ENCODE measurements at regions not wholly inside any gene's neighbourhood (a gene's known extent, or its start where the extent isn't known, plus 50 kb on each side); places are given as distances from the start of the nearest gene placed in this dataset.

DNA sequence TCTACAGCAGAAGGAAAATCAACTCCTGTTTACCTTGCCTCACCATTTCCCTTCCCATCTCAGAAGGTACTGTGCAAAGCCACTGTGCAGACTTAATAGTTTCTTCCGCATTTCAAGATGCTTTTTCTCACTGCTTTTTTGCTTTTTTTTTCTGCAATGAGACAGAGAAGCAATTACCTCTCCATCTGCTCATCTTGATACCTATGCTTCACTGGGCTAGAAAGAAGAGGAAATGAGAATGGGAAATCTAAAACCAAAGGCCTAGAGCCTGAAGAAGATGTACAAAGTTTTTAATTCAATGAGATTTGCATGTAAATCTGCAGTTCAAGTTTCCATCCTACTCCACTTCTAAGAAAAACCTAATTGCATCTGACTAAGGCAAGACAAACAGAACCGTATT, 238.1 kb upstream of the SETMAR start:
- Histone ChIP-seq H3K4me1 (ENCODE audit: control insufficient read depth in 2 of 2, insufficient read depth in 2 of 2, low read length in 2 of 2) (peaks cover 84 to 87% of the 10 kb centered on the region in 2 donors), H3K27me3 (replicated peaks in 1 of 4; ENCODE audit: control extremely low read depth in 1 of 4, control insufficient read depth in 3 of 4, insufficient read depth in 4 of 4, low read length in 3 of 4) (no peaks in the 10 kb centered on the region), H3K4me3 (ENCODE audit: control extremely low read depth in 1 of 5, extremely low read depth in 1 of 5, insufficient read depth in 1 of 5, low read depth in 2 of 5, low read length in 4 of 5) (peak overlapping the region in 1 of 5 experiments; percentile 8), H4K20me1 (ENCODE audit: control insufficient read depth, insufficient read depth, low read length, poor library complexity, severe bottlenecking) (no peaks in the 10 kb centered on the region), H3K4me2 (replicated peaks; ENCODE audit: low read depth, low read length, poor library complexity, severe bottlenecking) (peak overlapping the region; percentile 53), H3K27ac (ENCODE audit: low read length in 2 of 2) (no peak overlapping the region), H2AFZ (ENCODE audit: insufficient read depth, low read depth, low read length, poor library complexity, severe bottlenecking) (no peak overlapping the region), H3K36me3 (replicated peaks in 1 of 2; ENCODE audit: control extremely low read depth in 1 of 2, control insufficient read depth in 1 of 2, extremely low read depth in 1 of 2, insufficient read depth in 2 of 2, low read length in 1 of 2) (no peaks in the 10 kb centered on the region), H3K79me2 (ENCODE audit: control insufficient read depth, insufficient read depth, low read length) (no peaks in the 10 kb centered on the region), H3K9ac (ENCODE audit: low read length) (no peak overlapping the region), H3K9me3 (ENCODE audit: control extremely low read depth in 1 of 3, control insufficient read depth in 2 of 3, insufficient read depth in 1 of 3, low read length in 2 of 3) (peaks cover 0 to 2% (median 0%) of the 10 kb centered on the region in 3 donors)
- peak overlapping the region; percentile 79 for H3K27ac Mint-ChIP-seq
- no CpG with 5 or more reads among the region's 2 CpGs for WGBS (ENCODE audit: insufficient coverage)
- CTCF ChIA-PET: no interaction called here
- DNase-seq: peak; percentile 84
- peaks cover 89% of the 10 kb centered on the region for H3K4me1 Mint-ChIP-seq
- no peaks in the 10 kb centered on the region for H3K9me3 Mint-ChIP-seq (ENCODE audit: insufficient read depth)
- intact Hi-C loops (cut with micrococcal nuclease): loop anchor here (5.0 kb wide), 2 partner anchors 47 to 427 kb away; partner anchors contain the start of gene ITPR1
- TF ChIP-seq, protein P1, sequence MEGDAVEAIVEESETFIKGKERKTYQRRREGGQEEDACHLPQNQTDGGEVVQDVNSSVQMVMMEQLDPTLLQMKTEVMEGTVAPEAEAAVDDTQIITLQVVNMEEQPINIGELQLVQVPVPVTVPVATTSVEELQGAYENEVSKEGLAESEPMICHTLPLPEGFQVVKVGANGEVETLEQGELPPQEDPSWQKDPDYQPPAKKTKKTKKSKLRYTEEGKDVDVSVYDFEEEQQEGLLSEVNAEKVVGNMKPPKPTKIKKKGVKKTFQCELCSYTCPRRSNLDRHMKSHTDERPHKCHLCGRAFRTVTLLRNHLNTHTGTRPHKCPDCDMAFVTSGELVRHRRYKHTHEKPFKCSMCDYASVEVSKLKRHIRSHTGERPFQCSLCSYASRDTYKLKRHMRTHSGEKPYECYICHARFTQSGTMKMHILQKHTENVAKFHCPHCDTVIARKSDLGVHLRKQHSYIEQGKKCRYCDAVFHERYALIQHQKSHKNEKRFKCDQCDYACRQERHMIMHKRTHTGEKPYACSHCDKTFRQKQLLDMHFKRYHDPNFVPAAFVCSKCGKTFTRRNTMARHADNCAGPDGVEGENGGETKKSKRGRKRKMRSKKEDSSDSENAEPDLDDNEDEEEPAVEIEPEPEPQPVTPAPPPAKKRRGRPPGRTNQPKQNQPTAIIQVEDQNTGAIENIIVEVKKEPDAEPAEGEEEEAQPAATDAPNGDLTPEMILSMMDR (IDR thresholded peaks at IDR 0.05): no peak
- no peak for TF ChIP-seq EZH2 (IDR thresholded peaks at IDR 0.05; ENCODE audit: borderline replicate concordance, insufficient read depth, low read depth, low read length, poor library complexity, severe bottlenecking)
- POLR2A ChIA-PET: no interaction called here
- ATAC-seq (ENCODE audit: low read depth): peak; percentile 87
- H3K27me3 Mint-ChIP-seq: no peaks in the 10 kb centered on the region
- H3K4me3 Mint-ChIP-seq: peak overlapping the region; percentile 33

DNA sequence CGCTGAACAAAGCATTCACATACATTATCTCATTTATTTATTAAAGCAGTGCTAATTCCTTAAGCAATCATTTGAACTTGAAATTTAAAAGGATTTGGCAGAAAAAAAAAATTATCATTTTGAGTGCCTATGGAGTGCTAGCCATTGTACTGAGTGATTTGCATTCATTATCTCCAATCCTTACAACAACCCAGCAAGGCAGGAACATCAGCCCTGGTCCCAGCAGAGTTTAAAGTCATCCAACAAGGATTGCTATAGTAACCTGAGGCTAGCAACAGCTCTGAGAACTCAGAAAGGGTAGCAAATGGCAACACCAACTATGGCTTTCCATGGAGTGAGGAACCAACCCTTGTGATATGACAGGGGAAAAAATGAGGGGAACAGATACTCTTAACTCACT, 237.6 kb upstream of the SETMAR start:
- H3K4me3 Mint-ChIP-seq: no peak overlapping the region

More for the DNA sequence above, 237.6 kb upstream of the SETMAR start:
- H3K36me3 ChIP-seq (replicated peaks in 1 of 2; ENCODE audit: control extremely low read depth in 1 of 2, control insufficient read depth in 1 of 2, extremely low read depth in 1 of 2, insufficient read depth in 2 of 2, low read length in 1 of 2): no peaks in the 10 kb centered on the region
- H3K9ac ChIP-seq (ENCODE audit: low read length): no peak overlapping the region
- Mint-ChIP-seq H3K9me3 (ENCODE audit: insufficient read depth) (no peaks in the 10 kb centered on the region), H3K27me3 (no peaks in the 10 kb centered on the region), H3K27ac (peak overlapping the region; percentile 4), H3K4me1 (peaks cover 88% of the 10 kb centered on the region)
- no peak for TF ChIP-seq EZH2 (IDR thresholded peaks at IDR 0.05; ENCODE audit: borderline replicate concordance, insufficient read depth, low read depth, low read length, poor library complexity, severe bottlenecking)
- TF ChIP-seq, protein P1 (IDR thresholded peaks at IDR 0.05): no peak
- ATAC-seq (ENCODE audit: low read depth) (no peak), DNase-seq (no peak)
- H3K79me2 ChIP-seq (ENCODE audit: control insufficient read depth, insufficient read depth, low read length): no peaks in the 10 kb centered on the region
- intact Hi-C loops (cut with micrococcal nuclease): loop anchor here (5.0 kb wide), 2 partner anchors 47 to 427 kb away; partner anchors contain the start of gene ITPR1
- CTCF ChIA-PET: no interaction called here
- peaks cover 0 to 2% (median 0%) of the 10 kb centered on the region in 3 donors for H3K9me3 ChIP-seq (ENCODE audit: control extremely low read depth in 1 of 3, control insufficient read depth in 2 of 3, insufficient read depth in 1 of 3, low read length in 2 of 3)
- no peak overlapping the region for H2AFZ ChIP-seq (ENCODE audit: insufficient read depth, low read depth, low read length, poor library complexity, severe bottlenecking)
- whole genome bisulfite sequencing (ENCODE audit: insufficient coverage): no CpG with 5 or more reads among the region's 1 CpG
- peak overlapping the region; percentile 53 for H3K4me2 ChIP-seq (replicated peaks; ENCODE audit: low read depth, low read length, poor library complexity, severe bottlenecking)
- POLR2A ChIA-PET: no interaction called here
- peak overlapping the region in 1 of 2 donors; percentile 15 for H3K27ac ChIP-seq (ENCODE audit: low read length in 2 of 2)
- H3K4me3 ChIP-seq (ENCODE audit: control extremely low read depth in 1 of 5, extremely low read depth in 1 of 5, insufficient read depth in 1 of 5, low read depth in 2 of 5, low read length in 4 of 5): peak overlapping the region in 1 of 5 experiments; percentile 8
- no peaks in the 10 kb centered on the region for H3K27me3 ChIP-seq (replicated peaks in 1 of 4; ENCODE audit: control extremely low read depth in 1 of 4, control insufficient read depth in 3 of 4, insufficient read depth in 4 of 4, low read length in 3 of 4)
- peaks cover 83 to 92% of the 10 kb centered on the region in 2 donors for H3K4me1 ChIP-seq (ENCODE audit: control insufficient read depth in 2 of 2, insufficient read depth in 2 of 2, low read length in 2 of 2)
- H4K20me1 ChIP-seq (ENCODE audit: control insufficient read depth, insufficient read depth, low read length, poor library complexity, severe bottlenecking): no peaks in the 10 kb centered on the region

All from B cell (primary cell).